ENCODE measurements at regions not wholly inside any gene's neighbourhood (a gene's known extent, or its start where the extent isn't known, plus 50 kb on each side); places are given as distances from the start of the nearest gene placed in this dataset.

DNA sequence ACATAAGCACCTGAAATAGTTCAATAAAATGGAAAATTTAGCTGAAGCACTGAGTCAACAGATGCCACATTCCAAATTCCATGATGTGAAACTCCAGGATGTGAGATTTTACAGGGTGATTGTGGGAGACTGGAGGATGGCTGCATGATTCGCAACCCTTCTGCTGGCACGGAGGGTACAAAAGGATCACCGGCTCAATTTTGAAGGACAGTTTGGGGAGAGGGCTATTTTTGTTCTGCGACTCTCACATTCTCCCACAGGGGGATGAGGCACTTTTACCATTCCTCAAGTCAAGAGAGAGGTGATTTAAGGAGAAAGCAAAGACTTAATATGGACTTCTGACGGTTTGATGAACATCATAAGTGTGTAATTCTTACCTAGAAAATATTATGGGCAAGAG lies 138.1 kb upstream of the CWC22 start:
- TF ChIP-seq POLR2A (IDR thresholded peaks at IDR 0.05; ENCODE audit: low read depth, low read length) (no peak), NFE2L2 (IDR thresholded peaks at IDR 0.05; ENCODE audit: low read depth, low read length) (no peak), MXI1 (IDR thresholded peaks at IDR 0.05; ENCODE audit: borderline replicate concordance, low read depth, low read length) (no peak), MAFK (IDR thresholded peaks at IDR 0.05; ENCODE audit: low read depth, low read length) (no peak)
- TF ChIP-seq, protein P1, sequence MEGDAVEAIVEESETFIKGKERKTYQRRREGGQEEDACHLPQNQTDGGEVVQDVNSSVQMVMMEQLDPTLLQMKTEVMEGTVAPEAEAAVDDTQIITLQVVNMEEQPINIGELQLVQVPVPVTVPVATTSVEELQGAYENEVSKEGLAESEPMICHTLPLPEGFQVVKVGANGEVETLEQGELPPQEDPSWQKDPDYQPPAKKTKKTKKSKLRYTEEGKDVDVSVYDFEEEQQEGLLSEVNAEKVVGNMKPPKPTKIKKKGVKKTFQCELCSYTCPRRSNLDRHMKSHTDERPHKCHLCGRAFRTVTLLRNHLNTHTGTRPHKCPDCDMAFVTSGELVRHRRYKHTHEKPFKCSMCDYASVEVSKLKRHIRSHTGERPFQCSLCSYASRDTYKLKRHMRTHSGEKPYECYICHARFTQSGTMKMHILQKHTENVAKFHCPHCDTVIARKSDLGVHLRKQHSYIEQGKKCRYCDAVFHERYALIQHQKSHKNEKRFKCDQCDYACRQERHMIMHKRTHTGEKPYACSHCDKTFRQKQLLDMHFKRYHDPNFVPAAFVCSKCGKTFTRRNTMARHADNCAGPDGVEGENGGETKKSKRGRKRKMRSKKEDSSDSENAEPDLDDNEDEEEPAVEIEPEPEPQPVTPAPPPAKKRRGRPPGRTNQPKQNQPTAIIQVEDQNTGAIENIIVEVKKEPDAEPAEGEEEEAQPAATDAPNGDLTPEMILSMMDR (conservative IDR thresholded peaks at IDR 0.05; ENCODE audit: low read depth, low read length): no peak
- TF ChIP-seq, protein P2, sequence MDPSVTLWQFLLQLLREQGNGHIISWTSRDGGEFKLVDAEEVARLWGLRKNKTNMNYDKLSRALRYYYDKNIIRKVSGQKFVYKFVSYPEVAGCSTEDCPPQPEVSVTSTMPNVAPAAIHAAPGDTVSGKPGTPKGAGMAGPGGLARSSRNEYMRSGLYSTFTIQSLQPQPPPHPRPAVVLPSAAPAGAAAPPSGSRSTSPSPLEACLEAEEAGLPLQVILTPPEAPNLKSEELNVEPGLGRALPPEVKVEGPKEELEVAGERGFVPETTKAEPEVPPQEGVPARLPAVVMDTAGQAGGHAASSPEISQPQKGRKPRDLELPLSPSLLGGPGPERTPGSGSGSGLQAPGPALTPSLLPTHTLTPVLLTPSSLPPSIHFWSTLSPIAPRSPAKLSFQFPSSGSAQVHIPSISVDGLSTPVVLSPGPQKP (IDR thresholded peaks at IDR 0.05; ENCODE audit: borderline replicate concordance, low read depth, low read length): no peak
